Transverse colon (tissue), 3 donors: ENCODE measurements at regions not wholly inside any gene's neighbourhood (a gene's known extent, or its start where the extent isn't known, plus 50 kb on each side); places are given as distances from the start of the nearest gene placed in this dataset.

ENCODE experiments used
- EP300 ChIP-seq: sonication (generic); formaldehyde crosslinking; IDR thresholded peaks from one replicate; pipeline ENCODE4 v1.6.1; 2017; ENCODE audit warnings: antibody characterized with exemption, low read depth
- POLR2A ChIP-seq: fragments of 450-650 bp; IDR thresholded peaks from one replicate; pipeline ENCODE4 v1.6.1; 2016; ENCODE audit warnings: antibody characterized with exemption, mild to moderate bottlenecking, moderate library complexity
- TF ChIP-seq, protein P1 (sequence below), 5 experiments: fragments of 200-600 bp in 3 of 5; fragments of 450-650 bp in 2 of 5; sonication (generic) in 3 of 5; IDR thresholded peaks; 1 replicate in 2 of 5; 2 replicates in 3 of 5; pipeline ENCODE4 v1.5.1; 2016 to 2017; ENCODE audit warnings: antibody characterized with exemption in 5 of 5, inconsistent platforms in 3 of 5, mild to moderate bottlenecking in 2 of 5, moderate library complexity in 1 of 5

DNA sequence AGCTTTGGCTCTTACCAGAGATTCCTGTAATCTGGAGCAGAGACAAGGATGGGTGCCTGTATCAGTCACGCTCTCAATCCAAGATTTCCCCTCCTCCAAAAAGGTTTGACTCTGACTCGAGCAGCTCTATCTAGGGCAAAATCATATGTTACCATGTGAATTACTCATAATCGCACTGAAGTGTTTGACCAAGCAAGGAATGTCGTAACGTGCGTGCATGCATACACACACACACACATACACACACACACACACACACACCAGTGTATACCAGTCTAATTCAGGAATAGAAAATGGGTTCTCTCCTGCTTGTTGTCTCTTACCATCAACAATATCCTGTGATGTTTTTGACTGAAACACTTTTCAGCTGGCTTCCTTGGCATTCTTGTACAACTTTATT lies 835.1 kb downstream of the KCNJ2 start:
- TF ChIP-seq, protein P1, sequence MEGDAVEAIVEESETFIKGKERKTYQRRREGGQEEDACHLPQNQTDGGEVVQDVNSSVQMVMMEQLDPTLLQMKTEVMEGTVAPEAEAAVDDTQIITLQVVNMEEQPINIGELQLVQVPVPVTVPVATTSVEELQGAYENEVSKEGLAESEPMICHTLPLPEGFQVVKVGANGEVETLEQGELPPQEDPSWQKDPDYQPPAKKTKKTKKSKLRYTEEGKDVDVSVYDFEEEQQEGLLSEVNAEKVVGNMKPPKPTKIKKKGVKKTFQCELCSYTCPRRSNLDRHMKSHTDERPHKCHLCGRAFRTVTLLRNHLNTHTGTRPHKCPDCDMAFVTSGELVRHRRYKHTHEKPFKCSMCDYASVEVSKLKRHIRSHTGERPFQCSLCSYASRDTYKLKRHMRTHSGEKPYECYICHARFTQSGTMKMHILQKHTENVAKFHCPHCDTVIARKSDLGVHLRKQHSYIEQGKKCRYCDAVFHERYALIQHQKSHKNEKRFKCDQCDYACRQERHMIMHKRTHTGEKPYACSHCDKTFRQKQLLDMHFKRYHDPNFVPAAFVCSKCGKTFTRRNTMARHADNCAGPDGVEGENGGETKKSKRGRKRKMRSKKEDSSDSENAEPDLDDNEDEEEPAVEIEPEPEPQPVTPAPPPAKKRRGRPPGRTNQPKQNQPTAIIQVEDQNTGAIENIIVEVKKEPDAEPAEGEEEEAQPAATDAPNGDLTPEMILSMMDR (IDR thresholded peaks at IDR 0.05) = no peak
- no peak for TF ChIP-seq POLR2A
- TF ChIP-seq EP300 = no peak
